ENCODE measurements at regions not wholly inside any gene's neighbourhood (a gene's known extent, or its start where the extent isn't known, plus 50 kb on each side); places are given as distances from the start of the nearest gene placed in this dataset.

GRCh38 chr3:124611520-124611919, 118.7 kb upstream of the UMPS start (continued):
- no peak for TF ChIP-seq NFAT5 (CRISPR knock-in tag; IDR thresholded peaks at IDR 0.05)
- no peak for TF ChIP-seq TBX3 (IDR thresholded peaks at IDR 0.05; ENCODE audit: borderline replicate concordance)
- no peak for TF ChIP-seq SPEN (CRISPR knock-in tag; IDR thresholded peaks at IDR 0.05; ENCODE audit: low read depth)
- no peak for TF ChIP-seq RFXAP (CRISPR knock-in tag; IDR thresholded peaks at IDR 0.05; ENCODE audit: borderline replicate concordance)
- TF ChIP-seq TCF7 (IDR thresholded peaks at IDR 0.05; ENCODE audit: low read depth), result no peak
- no peak for TF ChIP-seq GRHL1 (CRISPR knock-in tag; conservative IDR thresholded peaks at IDR 0.05)
- TF ChIP-seq FUBP1 (CRISPR knock-in tag; IDR thresholded peaks at IDR 0.05; ENCODE audit: borderline replicate concordance), result no peak
- TF ChIP-seq ZNF773 (CRISPR knock-in tag; IDR thresholded peaks at IDR 0.05; ENCODE audit: borderline replicate concordance), result no peak
- TF ChIP-seq ZSCAN9 (CRISPR knock-in tag; IDR thresholded peaks at IDR 0.05; ENCODE audit: borderline replicate concordance), result 0 out of 2 replicates have a peak, but pooled peaks have one; percentile 24
- TF ChIP-seq ZSCAN30 (CRISPR knock-in tag; IDR thresholded peaks at IDR 0.05), result no peak
- no peak for TF ChIP-seq FOXO1 (CRISPR knock-in tag; IDR thresholded peaks at IDR 0.05)
- TF ChIP-seq YEATS4 (CRISPR knock-in tag; IDR thresholded peaks at IDR 0.05; ENCODE audit: borderline replicate concordance), result peak; percentile 41; the same call in 1 of the 2 replicates
- TF ChIP-seq TFDP2 (CRISPR knock-in tag; IDR thresholded peaks at IDR 0.05), result no peak
- TF ChIP-seq ZNF776 (CRISPR knock-in tag; IDR thresholded peaks at IDR 0.05), result no peak
- TF ChIP-seq ZFP82 (CRISPR knock-in tag; IDR thresholded peaks at IDR 0.05; ENCODE audit: borderline replicate concordance), result no peak
- no peak for TF ChIP-seq YEATS2 (CRISPR knock-in tag; IDR thresholded peaks at IDR 0.05; ENCODE audit: borderline replicate concordance)
- no peak for TF ChIP-seq ZNF724P (CRISPR knock-in tag; IDR thresholded peaks at IDR 0.05; ENCODE audit: borderline replicate concordance)
- TF ChIP-seq PPARG (CRISPR knock-in tag; conservative IDR thresholded peaks at IDR 0.05), result peak; percentile 59; the same call in 1 of the 2 replicates

All from HepG2 (cell line).